Sigmoid colon (tissue), 6 donors: ENCODE measurements at regions not wholly inside any gene's neighbourhood (a gene's known extent, or its start where the extent isn't known, plus 50 kb on each side); places are given as distances from the start of the nearest gene placed in this dataset.

Experiments used
- DNase-seq: peaks from one replicate; pipeline ENCODE4 v3.0.0-alpha.2; 2019
- H3K27ac ChIP-seq, 4 donors: fragments of 200-600 bp; sonication (generic); one replicate each; pipeline ENCODE4 v1.5.1; 2016 to 2019; ENCODE audit warnings: mild to moderate bottlenecking in 1 of 4
- H3K27me3 ChIP-seq, 3 donors: fragments of 200-600 bp; sonication (generic); one replicate each; pipeline ENCODE4 v1.5.1; 2019; ENCODE audit warnings: mild to moderate bottlenecking in 1 of 3
- H3K36me3 ChIP-seq, 4 donors: fragments of 200-600 bp; sonication (generic); one replicate each; pipeline ENCODE4 v1.5.1; 2016 to 2019
- H3K4me1 ChIP-seq, 4 donors: fragments of 200-600 bp; sonication (generic); one replicate each; pipeline ENCODE4 v1.5.1; 2017 to 2019
- H3K4me3 ChIP-seq, 4 donors: fragments of 200-600 bp; sonication (generic); one replicate each; pipeline ENCODE4 v1.5.1; 2017 to 2019; ENCODE audit warnings: mild to moderate bottlenecking in 2 of 4, moderate library complexity in 1 of 4
- H3K9me3 ChIP-seq, 4 donors: fragments of 200-600 bp in 3 of 4; sonication (generic) in 3 of 4; one replicate each; pipeline versions ENCODE4 v1.5.1 to v1.6.1; 2013 to 2019
- CTCF ChIP-seq, 4 experiments: fragments of 450-650 bp in 3 of 4; fragments of 200-600 bp in 1 of 4; IDR thresholded peaks; one replicate each; pipeline ENCODE4 v1.5.1; 2016 to 2019; ENCODE audit warnings: antibody characterized with exemption in 4 of 4, mild to moderate bottlenecking in 3 of 4, moderate library complexity in 2 of 4
- EP300 ChIP-seq, 4 donors: sonication (generic); formaldehyde crosslinking; IDR thresholded peaks; one replicate each; pipeline ENCODE4 v1.6.1; 2017; ENCODE audit warnings: antibody characterized with exemption in 4 of 4
- POLR2A ChIP-seq, 2 donors: fragments of 450-650 bp; IDR thresholded peaks; one replicate each; pipeline ENCODE4 v1.6.1; 2016; ENCODE audit warnings: antibody characterized with exemption in 2 of 2, mild to moderate bottlenecking in 2 of 2, moderate library complexity in 2 of 2
- POLR2AphosphoS5 ChIP-seq, 4 donors: sonication (generic); formaldehyde crosslinking; IDR thresholded peaks; one replicate each; pipeline ENCODE4 v1.6.1; 2017; ENCODE audit warnings: antibody characterized with exemption in 4 of 4
- WGBS, 2 donors: extraction: QIAGEN DNeasy Blood & Tissue Kit; methylation state at CpG; one replicate each; pipeline ENCODE4 v1.1.7; 2013; 5-methylcytosine and 5-hydroxymethylcytosine counted together
- intact Hi-C: fragments of 100-400 bp; cut with DNase I; formaldehyde crosslinking; loops from one replicate; pipeline ENCODE4 v1.15.1; 2023
- donor health status: healthy with polysubstance abuse.
- donor health status: healthy.

- Histone ChIP-seq H3K36me3 (no peaks in the 10 kb centered on the region), H3K9me3 (no peaks in the 10 kb centered on the region), H3K4me1 (peaks cover 0 to 5% (median 0%) of the 10 kb centered on the region in 4 donors), H3K4me3 (no peak overlapping the region), H3K27ac (no peak overlapping the region), H3K27me3 (no peaks in the 10 kb centered on the region)
- intact Hi-C loops = loop anchor here (5.0 kb wide), 1 partner anchor 130 kb away; no protein-coding TSS in a partner anchor
- TF ChIP-seq CTCF (IDR thresholded peaks at IDR 0.05) (no peak), EP300 (IDR thresholded peaks at IDR 0.05) (no peak), POLR2A (IDR thresholded peaks at IDR 0.05) (no peak), POLR2AphosphoS5 (IDR thresholded peaks at IDR 0.05) (no peak)
- DNase-seq = no peak
- WGBS, 2 donors = 12 to 61% methylated on average over 7 of the region's 7 CpGs
Observed at GRCh38 chr5:168217497-168217896, 73.9 kb upstream of the WWC1 start.

GRCh38 chr5:168218746-168219145 is 72.7 kb upstream of the WWC1 start:
- intact Hi-C loops = loop anchor here (5.0 kb wide), 1 partner anchor 131 kb away; no protein-coding TSS in a partner anchor
- H3K36me3 ChIP-seq = no peaks in the 10 kb centered on the region

GRCh38 chr5:168219515-168220410 is 71.7 kb upstream of the WWC1 start:
- Histone ChIP-seq H3K36me3 (no peaks in the 10 kb centered on the region), H3K4me1 (peaks cover 0 to 5% (median 0%) of the 10 kb centered on the region in 4 donors), H3K27me3 (no peaks in the 10 kb centered on the region), H3K4me3 (no peak overlapping the region), H3K27ac (no peak overlapping the region), H3K9me3 (no peaks in the 10 kb centered on the region)
- intact Hi-C loops = loop anchor here (1.0 to 10.0 kb wide), 3 partner anchors 132 to 955 kb away; no protein-coding TSS in a partner anchor
- 23 to 28% methylated on average over 8 of the region's 8 CpGs for WGBS, 2 donors
- TF ChIP-seq CTCF (IDR thresholded peaks at IDR 0.05) (peak; percentile 66 to 86 (median 79)), EP300 (IDR thresholded peaks at IDR 0.05) (no peak), POLR2A (IDR thresholded peaks at IDR 0.05) (no peak)
- DNase-seq = no peak

More at GRCh38 chr5:168218746-168219145, 72.7 kb upstream of the WWC1 start:
- Histone ChIP-seq H3K9me3 (no peaks in the 10 kb centered on the region), H3K27me3 (no peaks in the 10 kb centered on the region), H3K4me1 (peaks cover 0 to 5% (median 0%) of the 10 kb centered on the region in 4 donors), H3K4me3 (no peak overlapping the region), H3K27ac (no peak overlapping the region)
- TF ChIP-seq POLR2AphosphoS5 (IDR thresholded peaks at IDR 0.05) = no peak
- TF ChIP-seq CTCF (IDR thresholded peaks at IDR 0.05) = no peak
- no peak for TF ChIP-seq POLR2A (IDR thresholded peaks at IDR 0.05)
- TF ChIP-seq EP300 (IDR thresholded peaks at IDR 0.05) = no peak
- WGBS, 2 donors = 86 to 89% methylated on average over 9 of the region's 9 CpGs
- DNase-seq = no peak

GRCh38 chr5:168224085-168224484 is 67.4 kb upstream of the WWC1 start:
- H3K27ac ChIP-seq = no peak overlapping the region
- no peak for DNase-seq
- no peaks in the 10 kb centered on the region for H3K9me3 ChIP-seq
- no peaks in the 10 kb centered on the region for H3K27me3 ChIP-seq
- WGBS, 2 donors = 82 to 90% methylated on average over 5 of the region's 5 CpGs
- H3K4me1 ChIP-seq = peaks cover 0 to 5% (median 0%) of the 10 kb centered on the region in 4 donors
- TF ChIP-seq POLR2A (IDR thresholded peaks at IDR 0.05) = no peak
- intact Hi-C loops = loop anchor here (10.0 kb wide), 1 partner anchor 959 kb away; no protein-coding TSS in a partner anchor
- no peak overlapping the region for H3K4me3 ChIP-seq
- H3K36me3 ChIP-seq = no peaks in the 10 kb centered on the region

- no peak for TF ChIP-seq CTCF (IDR thresholded peaks at IDR 0.05)
- no peak for TF ChIP-seq EP300 (IDR thresholded peaks at IDR 0.05)
- no peak for TF ChIP-seq POLR2A (IDR thresholded peaks at IDR 0.05)
- no peak for TF ChIP-seq POLR2AphosphoS5 (IDR thresholded peaks at IDR 0.05)
- Histone ChIP-seq H3K4me1 (no peaks in the 10 kb centered on the region), H3K36me3 (no peaks in the 10 kb centered on the region), H3K27ac (no peak overlapping the region), H3K27me3 (no peaks in the 10 kb centered on the region), H3K9me3 (no peaks in the 10 kb centered on the region), H3K4me3 (no peak overlapping the region)
- intact Hi-C loops = loop anchor here (10.0 kb wide), 1 partner anchor 961 kb away; no protein-coding TSS in a partner anchor
- 94% methylated on average over 10 of the region's 10 CpGs for WGBS, 2 donors
- DNase-seq = no peak
Observed at GRCh38 chr5:168226012-168226411, 65.4 kb upstream of the WWC1 start.
